OCI-LY3 (cell line): ENCODE measurements at regions not wholly inside any gene's neighbourhood (a gene's known extent, or its start where the extent isn't known, plus 50 kb on each side); places are given as distances from the start of the nearest gene placed in this dataset.

ENCODE experiments used
- CTCF ChIP-seq: fragments of 200-600, 300-600 bp; sonication (generic); IDR thresholded peaks from 2 replicates; pipeline ENCODE4 v1.5.1; 2014; ENCODE audit warnings: antibody characterized with exemption, low read length, low read depth
- EZH2phosphoT487 ChIP-seq: fragments of 200-600 bp; shearing (Covaris generic); IDR thresholded peaks from 2 replicates; pipeline ENCODE4 v1.6.1; 2018; ENCODE audit warnings: antibody characterized with exemption, mixed run types, low read depth

GRCh38 chr4:143782521-143782920 lies 82.0 kb upstream of the FREM3 start:
- TF ChIP-seq CTCF (no peak), EZH2phosphoT487 (no peak)
